ENCODE measurements at regions not wholly inside any gene's neighbourhood (a gene's known extent, or its start where the extent isn't known, plus 50 kb on each side); places are given as distances from the start of the nearest gene placed in this dataset.

DNA sequence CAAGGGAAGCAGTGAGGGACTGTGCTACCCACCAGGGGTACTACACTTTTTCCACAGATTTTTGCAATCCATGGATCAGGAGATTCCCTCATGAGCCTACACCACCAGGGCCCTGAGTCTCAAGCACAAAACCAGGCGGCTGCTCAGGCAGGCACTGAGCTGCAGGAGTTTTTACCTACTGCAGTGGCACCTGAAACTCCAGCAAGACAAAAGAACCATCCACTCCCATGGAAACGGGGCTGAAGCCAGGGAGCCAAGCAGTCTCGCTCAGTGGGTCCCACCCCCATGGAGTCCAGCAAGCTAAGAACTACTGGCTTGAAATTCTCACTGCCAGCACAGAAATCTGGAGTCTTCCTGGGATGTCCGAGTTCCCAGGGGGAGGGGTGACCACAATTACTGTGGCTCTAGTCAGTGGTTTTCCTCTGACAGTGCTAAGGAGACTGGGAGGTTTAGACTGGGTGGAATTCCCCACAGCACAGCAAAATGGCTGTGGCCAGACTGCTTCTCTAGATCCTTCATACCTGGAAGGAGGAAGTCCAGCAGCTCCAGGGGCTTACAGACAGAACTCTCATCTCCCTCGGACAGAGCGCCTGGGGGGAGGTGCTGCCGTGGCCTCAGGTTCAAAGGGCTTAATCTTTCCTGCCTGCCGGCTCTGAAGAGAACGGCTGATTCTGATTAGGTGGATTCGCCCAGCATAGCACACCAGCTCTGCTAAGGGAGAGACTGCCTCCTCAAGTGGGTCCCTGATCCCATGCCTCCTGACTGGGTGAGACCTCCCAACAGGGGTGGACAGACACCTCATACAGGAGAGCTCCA, 437.8 kb downstream of the LTN1 start:
- Mint-ChIP-seq H3K4me1 (peaks cover 16% of the 10 kb centered on the region), H3K4me3 (no peak overlapping the region), H3K36me3 (ENCODE audit: low read depth) (peaks cover 3% of the 10 kb centered on the region; the same call in 2 of the 3 replicates), H3K27me3 (ENCODE audit: insufficient read depth, low read depth, poor library complexity) (peaks cover 2% of the 10 kb centered on the region), H3K27ac (peak overlapping the region; percentile 41; the same call in 1 of the 2 replicates), H3K9me3 (peaks cover 11% of the 10 kb centered on the region)
- Histone ChIP-seq H3K4me1 (ENCODE audit: insufficient read depth) (peaks cover 18% of the 10 kb centered on the region), H3K4me3 (no peak overlapping the region), H3F3A (replicated peaks; ENCODE audit: low read depth) (no peaks in the 10 kb centered on the region), H2AFZ (peak overlapping the region; percentile 87), H3K27ac (ENCODE audit: low read depth) (no peak overlapping the region), H3K79me2 (replicated peaks; ENCODE audit: insufficient read depth) (no peaks in the 10 kb centered on the region), H3K4me2 (peak overlapping the region; percentile 33; the same call in 1 of the 2 replicates), H3K9me2 (ENCODE audit: insufficient read depth) (0 out of 2 replicates have a peak, but pooled peaks cover 6% of the 10 kb centered on the region), H3K27me3 (ENCODE audit: insufficient read depth) (no peaks in the 10 kb centered on the region), H4K20me1 (replicated peaks; ENCODE audit: insufficient read depth) (no peaks in the 10 kb centered on the region), H3K36me3 (ENCODE audit: insufficient read depth) (no peaks in the 10 kb centered on the region)
- DNase-seq (ENCODE audit: low spot score), result peak; percentile 18
- peak; percentile 79 for ATAC-seq
- TF ChIP-seq ZNF331 (CRISPR knock-in tag; IDR thresholded peaks at IDR 0.05; ENCODE audit: low read depth) (no peak), JUNB (IDR thresholded peaks at IDR 0.05; ENCODE audit: unreplicated experiment) (no peak)

DNA sequence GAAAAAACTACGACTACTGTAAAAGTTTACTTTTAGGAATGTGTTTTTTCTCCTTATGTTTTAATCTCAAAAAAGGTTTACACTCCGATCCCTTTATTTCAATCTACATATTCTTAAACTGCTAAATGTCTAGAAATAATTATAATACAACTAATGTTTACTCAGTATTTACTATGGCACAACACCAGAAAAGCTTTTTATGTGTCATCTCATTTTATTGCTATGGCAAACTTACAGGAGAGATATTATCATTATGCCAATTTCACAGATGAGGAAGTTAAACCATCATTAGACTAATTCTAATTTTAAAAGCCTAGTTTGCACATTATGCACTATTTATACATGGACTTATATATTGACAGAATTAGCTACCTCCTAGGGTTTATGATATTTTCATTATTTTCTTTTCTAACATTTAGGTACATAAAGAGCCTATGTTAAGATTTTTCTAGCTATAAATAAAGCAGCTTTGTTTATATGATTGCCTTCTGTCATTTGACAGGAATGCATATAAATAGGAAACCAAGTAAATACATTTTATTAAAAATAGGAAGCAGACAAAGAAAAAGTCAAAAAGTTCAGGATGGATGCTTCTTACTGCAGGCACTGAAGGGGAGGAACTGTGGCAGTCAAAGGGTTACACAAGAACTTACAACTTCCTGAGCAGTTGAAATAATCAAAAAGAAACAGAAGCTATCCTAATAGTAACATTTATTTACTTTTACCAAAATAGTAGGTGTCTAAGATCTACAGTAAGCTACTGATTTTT, 442.4 kb downstream of the LTN1 start:
- Mint-ChIP-seq H3K27me3 (ENCODE audit: insufficient read depth, low read depth, poor library complexity) (peaks cover 2% of the 10 kb centered on the region), H3K36me3 (ENCODE audit: low read depth) (no peaks in the 10 kb centered on the region), H3K9me3 (no peaks in the 10 kb centered on the region), H3K4me3 (no peak overlapping the region), H3K4me1 (peaks cover 6% of the 10 kb centered on the region), H3K27ac (no peak overlapping the region)
- Histone ChIP-seq H3K9me2 (ENCODE audit: insufficient read depth) (peaks cover 15% of the 10 kb centered on the region), H3F3A (replicated peaks; ENCODE audit: low read depth) (no peaks in the 10 kb centered on the region), H2AFZ (no peak overlapping the region), H3K27me3 (ENCODE audit: insufficient read depth) (no peaks in the 10 kb centered on the region), H3K27ac (ENCODE audit: low read depth) (no peak overlapping the region), H3K4me1 (ENCODE audit: insufficient read depth) (peaks cover 6% of the 10 kb centered on the region; the same call in 1 of the 2 replicates), H3K36me3 (ENCODE audit: insufficient read depth) (no peaks in the 10 kb centered on the region), H3K4me2 (no peak overlapping the region), H3K79me2 (replicated peaks; ENCODE audit: insufficient read depth) (no peaks in the 10 kb centered on the region), H3K4me3 (no peak overlapping the region), H4K20me1 (replicated peaks; ENCODE audit: insufficient read depth) (no peaks in the 10 kb centered on the region)
- ATAC-seq (no peak), DNase-seq (ENCODE audit: low spot score) (no peak)
- TF ChIP-seq JUNB (IDR thresholded peaks at IDR 0.05; ENCODE audit: unreplicated experiment), result no peak
- no peak for TF ChIP-seq POLR2AphosphoS5 (IDR thresholded peaks at IDR 0.05; ENCODE audit: low read depth)
- TF ChIP-seq EZH2 (IDR thresholded peaks at IDR 0.05; ENCODE audit: low read depth, unreplicated experiment), result no peak
- no peak for TF ChIP-seq ZNF114 (CRISPR knock-in tag; IDR thresholded peaks at IDR 0.05)

DNA sequence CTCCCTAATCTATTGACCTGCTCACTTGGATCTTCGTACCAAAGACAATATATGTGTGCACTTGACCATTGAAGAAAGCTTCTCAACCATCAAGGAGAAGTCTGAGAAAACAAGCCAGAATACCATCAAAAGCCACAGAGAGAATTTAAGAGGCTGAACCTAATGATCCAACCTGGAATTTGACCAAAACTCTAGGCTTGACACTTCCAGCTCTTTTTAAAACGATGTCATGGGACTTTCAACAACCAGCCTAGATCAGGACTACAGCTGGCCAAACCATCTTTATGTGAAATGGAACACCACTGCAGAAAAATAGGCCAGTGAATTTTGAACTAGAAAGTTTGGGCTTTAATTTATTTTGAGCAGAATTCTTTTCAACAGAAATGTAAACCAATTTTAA, 444.4 kb downstream of the LTN1 start:
- H3K27ac Mint-ChIP-seq, result no peak overlapping the region
- H3K27me3 Mint-ChIP-seq (ENCODE audit: insufficient read depth, low read depth, poor library complexity), result peaks cover 2% of the 10 kb centered on the region
- no peaks in the 10 kb centered on the region for H3K36me3 Mint-ChIP-seq (ENCODE audit: low read depth)
- Histone ChIP-seq H3F3A (replicated peaks; ENCODE audit: low read depth) (no peaks in the 10 kb centered on the region), H3K4me1 (ENCODE audit: insufficient read depth) (no peaks in the 10 kb centered on the region), H3K4me2 (no peak overlapping the region), H4K20me1 (replicated peaks; ENCODE audit: insufficient read depth) (no peaks in the 10 kb centered on the region), H3K36me3 (ENCODE audit: insufficient read depth) (no peaks in the 10 kb centered on the region), H3K9me2 (ENCODE audit: insufficient read depth) (peaks cover 16% of the 10 kb centered on the region), H3K79me2 (replicated peaks; ENCODE audit: insufficient read depth) (no peaks in the 10 kb centered on the region), H3K27ac (ENCODE audit: low read depth) (no peak overlapping the region), H2AFZ (no peak overlapping the region), H3K27me3 (ENCODE audit: insufficient read depth) (no peaks in the 10 kb centered on the region), H3K4me3 (no peak overlapping the region)
- no peak for ATAC-seq
- H3K4me1 Mint-ChIP-seq, result no peaks in the 10 kb centered on the region
- DNase-seq (ENCODE audit: low spot score), result no peak
- H3K9me3 Mint-ChIP-seq, result no peaks in the 10 kb centered on the region
- TF ChIP-seq EZH2 (IDR thresholded peaks at IDR 0.05; ENCODE audit: low read depth, unreplicated experiment) (no peak), STAT1 (IDR thresholded peaks at IDR 0.05; ENCODE audit: unreplicated experiment) (no peak), POLR2AphosphoS5 (IDR thresholded peaks at IDR 0.05; ENCODE audit: low read depth) (no peak), NANOG (IDR thresholded peaks at IDR 0.05; ENCODE audit: borderline replicate concordance) (no peak), ZNF331 (CRISPR knock-in tag; IDR thresholded peaks at IDR 0.05; ENCODE audit: low read depth) (no peak), CREB1 (CRISPR knock-in tag; IDR thresholded peaks at IDR 0.05; ENCODE audit: low read depth) (no peak), JUNB (IDR thresholded peaks at IDR 0.05; ENCODE audit: unreplicated experiment) (no peak)
- TF ChIP-seq, protein P1, sequence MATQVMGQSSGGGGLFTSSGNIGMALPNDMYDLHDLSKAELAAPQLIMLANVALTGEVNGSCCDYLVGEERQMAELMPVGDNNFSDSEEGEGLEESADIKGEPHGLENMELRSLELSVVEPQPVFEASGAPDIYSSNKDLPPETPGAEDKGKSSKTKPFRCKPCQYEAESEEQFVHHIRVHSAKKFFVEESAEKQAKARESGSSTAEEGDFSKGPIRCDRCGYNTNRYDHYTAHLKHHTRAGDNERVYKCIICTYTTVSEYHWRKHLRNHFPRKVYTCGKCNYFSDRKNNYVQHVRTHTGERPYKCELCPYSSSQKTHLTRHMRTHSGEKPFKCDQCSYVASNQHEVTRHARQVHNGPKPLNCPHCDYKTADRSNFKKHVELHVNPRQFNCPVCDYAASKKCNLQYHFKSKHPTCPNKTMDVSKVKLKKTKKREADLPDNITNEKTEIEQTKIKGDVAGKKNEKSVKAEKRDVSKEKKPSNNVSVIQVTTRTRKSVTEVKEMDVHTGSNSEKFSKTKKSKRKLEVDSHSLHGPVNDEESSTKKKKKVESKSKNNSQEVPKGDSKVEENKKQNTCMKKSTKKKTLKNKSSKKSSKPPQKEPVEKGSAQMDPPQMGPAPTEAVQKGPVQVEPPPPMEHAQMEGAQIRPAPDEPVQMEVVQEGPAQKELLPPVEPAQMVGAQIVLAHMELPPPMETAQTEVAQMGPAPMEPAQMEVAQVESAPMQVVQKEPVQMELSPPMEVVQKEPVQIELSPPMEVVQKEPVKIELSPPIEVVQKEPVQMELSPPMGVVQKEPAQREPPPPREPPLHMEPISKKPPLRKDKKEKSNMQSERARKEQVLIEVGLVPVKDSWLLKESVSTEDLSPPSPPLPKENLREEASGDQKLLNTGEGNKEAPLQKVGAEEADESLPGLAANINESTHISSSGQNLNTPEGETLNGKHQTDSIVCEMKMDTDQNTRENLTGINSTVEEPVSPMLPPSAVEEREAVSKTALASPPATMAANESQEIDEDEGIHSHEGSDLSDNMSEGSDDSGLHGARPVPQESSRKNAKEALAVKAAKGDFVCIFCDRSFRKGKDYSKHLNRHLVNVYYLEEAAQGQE (IDR thresholded peaks at IDR 0.05; ENCODE audit: unreplicated experiment), result no peak
- TF ChIP-seq, protein P2, sequence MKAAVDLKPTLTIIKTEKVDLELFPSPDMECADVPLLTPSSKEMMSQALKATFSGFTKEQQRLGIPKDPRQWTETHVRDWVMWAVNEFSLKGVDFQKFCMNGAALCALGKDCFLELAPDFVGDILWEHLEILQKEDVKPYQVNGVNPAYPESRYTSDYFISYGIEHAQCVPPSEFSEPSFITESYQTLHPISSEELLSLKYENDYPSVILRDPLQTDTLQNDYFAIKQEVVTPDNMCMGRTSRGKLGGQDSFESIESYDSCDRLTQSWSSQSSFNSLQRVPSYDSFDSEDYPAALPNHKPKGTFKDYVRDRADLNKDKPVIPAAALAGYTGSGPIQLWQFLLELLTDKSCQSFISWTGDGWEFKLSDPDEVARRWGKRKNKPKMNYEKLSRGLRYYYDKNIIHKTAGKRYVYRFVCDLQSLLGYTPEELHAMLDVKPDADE (IDR thresholded peaks at IDR 0.05), result no peak
- TF ChIP-seq, protein P3, sequence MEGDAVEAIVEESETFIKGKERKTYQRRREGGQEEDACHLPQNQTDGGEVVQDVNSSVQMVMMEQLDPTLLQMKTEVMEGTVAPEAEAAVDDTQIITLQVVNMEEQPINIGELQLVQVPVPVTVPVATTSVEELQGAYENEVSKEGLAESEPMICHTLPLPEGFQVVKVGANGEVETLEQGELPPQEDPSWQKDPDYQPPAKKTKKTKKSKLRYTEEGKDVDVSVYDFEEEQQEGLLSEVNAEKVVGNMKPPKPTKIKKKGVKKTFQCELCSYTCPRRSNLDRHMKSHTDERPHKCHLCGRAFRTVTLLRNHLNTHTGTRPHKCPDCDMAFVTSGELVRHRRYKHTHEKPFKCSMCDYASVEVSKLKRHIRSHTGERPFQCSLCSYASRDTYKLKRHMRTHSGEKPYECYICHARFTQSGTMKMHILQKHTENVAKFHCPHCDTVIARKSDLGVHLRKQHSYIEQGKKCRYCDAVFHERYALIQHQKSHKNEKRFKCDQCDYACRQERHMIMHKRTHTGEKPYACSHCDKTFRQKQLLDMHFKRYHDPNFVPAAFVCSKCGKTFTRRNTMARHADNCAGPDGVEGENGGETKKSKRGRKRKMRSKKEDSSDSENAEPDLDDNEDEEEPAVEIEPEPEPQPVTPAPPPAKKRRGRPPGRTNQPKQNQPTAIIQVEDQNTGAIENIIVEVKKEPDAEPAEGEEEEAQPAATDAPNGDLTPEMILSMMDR (conservative IDR thresholded peaks at IDR 0.05; ENCODE audit: low read depth in 2 of 2), result no peak
- H3K4me3 Mint-ChIP-seq, result no peak overlapping the region

Measured in GM23338 (cell line).